GM12864 (cell line): ENCODE measurements at regions not wholly inside any gene's neighbourhood (a gene's known extent, or its start where the extent isn't known, plus 50 kb on each side); places are given as distances from the start of the nearest gene placed in this dataset.

Experiments used
- DNase-seq: peaks from one replicate; pipeline ENCODE4 v3.0.0-alpha.2; 2011; ENCODE audit warnings: low read depth
- H3K4me3 ChIP-seq: 2 replicates; pipeline ENCODE4 v1.5.1; 2011; ENCODE audit warnings: mild to moderate bottlenecking, low read depth, low read length, control low read depth
- CTCF ChIP-seq: IDR thresholded peaks from 2 replicates; pipeline ENCODE4 v1.5.1; 2011; ENCODE audit warnings: low read depth, mild to moderate bottlenecking, moderate library complexity, low read length, control low read depth, inconsistent platforms; ENCODE audit errors: missing control alignments

- no peak overlapping the region for H3K4me3 ChIP-seq
- TF ChIP-seq CTCF = no peak
- no peak for DNase-seq
Observed at GRCh38 chr14:61132894-61133293, 148.2 kb downstream of the TMEM30B start.

- DNase-seq = no peak
- H3K4me3 ChIP-seq = no peak overlapping the region
- TF ChIP-seq CTCF = no peak
Observed at GRCh38 chr14:61132336-61132735, 148.8 kb downstream of the TMEM30B start.

GRCh38 chr14:61130512-61131260 is 149.6 kb downstream of the SLC38A6 start:
- TF ChIP-seq CTCF = no peak
- DNase-seq = no peak

GRCh38 chr14:61129168-61129745 is 148.2 kb downstream of the SLC38A6 start:
- TF ChIP-seq CTCF = no peak
- no peak for DNase-seq
- no peak overlapping the region for H3K4me3 ChIP-seq

More at GRCh38 chr14:61130512-61131260, 149.6 kb downstream of the SLC38A6 start:
- H3K4me3 ChIP-seq = no peak overlapping the region

GRCh38 chr14:61128382-61129167 is 147.5 kb downstream of the SLC38A6 start:
- DNase-seq = no peak
- H3K4me3 ChIP-seq = no peak overlapping the region
- TF ChIP-seq CTCF = no peak

- no peak overlapping the region for H3K4me3 ChIP-seq
- no peak for DNase-seq
- no peak for TF ChIP-seq CTCF
Observed at GRCh38 chr14:61126603-61127498, 145.8 kb downstream of the SLC38A6 start.
